GM19324 (cell line): ENCODE measurements at regions not wholly inside any gene's neighbourhood (a gene's known extent, or its start where the extent isn't known, plus 50 kb on each side); places are given as distances from the start of the nearest gene placed in this dataset.
A peak's percentile ranks its signal among the peaks of the same experiment; 100 is the strongest.

ENCODE experiments used
- ATAC-seq: cut with Tn5 transposase; IDR thresholded peaks from one replicate; pipeline ENCODE4 v1.9.1; 2021; ENCODE audit warnings: mild to moderate bottlenecking, moderate library complexity; ENCODE audit not compliant: unreplicated experiment, low FRiP score

DNA sequence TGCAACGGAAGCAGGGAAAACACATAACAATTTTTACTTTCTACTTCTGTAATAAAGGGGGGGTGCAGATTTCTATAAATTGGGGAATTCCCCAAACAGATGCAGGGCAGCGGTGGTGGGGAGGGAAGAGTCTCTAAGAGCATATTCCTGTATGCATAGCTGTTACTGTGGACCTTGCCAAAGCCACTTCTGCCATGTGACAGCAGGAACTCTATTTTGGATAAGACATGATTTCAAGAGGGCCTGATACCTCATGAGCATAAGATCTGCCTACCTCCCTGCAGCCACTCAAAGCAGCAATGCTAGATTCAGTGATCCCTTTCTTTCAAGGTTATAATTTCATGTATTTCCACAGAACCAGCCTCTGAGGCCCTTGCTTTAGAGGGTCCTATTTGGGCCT lies 86.2 kb upstream of the CNKSR3 start:
- ATAC-seq, result no peak

- ATAC-seq, result no peak
These were observed 87.9 kb upstream of the CNKSR3 start for GRCh38 chr6:154598399-154598798.

- ATAC-seq, result no peak
These were observed 91.8 kb upstream of the CNKSR3 start for GRCh38 chr6:154602296-154602695.

- no peak for ATAC-seq
These were observed 92.2 kb upstream of the CNKSR3 start for GRCh38 chr6:154602708-154603107.

- no peak for ATAC-seq
These were observed 93.6 kb upstream of the CNKSR3 start for GRCh38 chr6:154604119-154604518.

DNA sequence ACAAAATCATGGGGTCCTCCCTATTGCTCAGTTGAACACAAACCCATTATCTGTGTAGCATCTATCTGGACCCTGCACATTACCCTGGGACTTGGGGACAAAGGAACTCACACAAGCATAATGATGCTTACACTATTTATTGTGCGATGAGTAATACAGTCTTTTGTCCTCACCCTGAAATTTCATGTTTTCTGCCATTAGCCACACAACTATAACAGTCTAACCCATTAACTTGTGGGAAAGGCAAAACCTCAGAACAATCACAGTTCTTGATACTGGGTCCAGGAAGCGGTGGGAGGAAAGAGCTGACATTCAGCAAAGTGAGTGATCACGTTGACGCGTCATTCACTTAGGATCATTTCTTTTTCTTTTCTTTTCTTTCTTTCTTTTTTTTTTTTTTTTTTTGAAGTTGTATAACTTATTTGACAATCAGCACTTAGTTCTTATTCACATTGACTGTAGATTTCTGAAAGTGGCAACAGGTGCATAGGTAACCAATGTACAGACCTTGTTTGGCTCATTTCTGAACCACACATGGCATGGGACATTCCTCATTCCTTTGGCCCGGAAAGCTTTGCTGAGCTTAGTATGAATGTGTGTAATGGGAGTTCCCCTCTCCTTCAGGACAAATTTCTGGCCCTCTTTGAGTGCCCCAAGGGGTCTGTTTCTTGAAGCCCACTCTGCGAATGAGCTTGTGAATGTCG lies 94.8 kb upstream of the CNKSR3 start:
- peak; percentile 31 for ATAC-seq

GRCh38 chr6:154605882-154606370 lies 95.4 kb upstream of the CNKSR3 start:
- no peak for ATAC-seq

DNA sequence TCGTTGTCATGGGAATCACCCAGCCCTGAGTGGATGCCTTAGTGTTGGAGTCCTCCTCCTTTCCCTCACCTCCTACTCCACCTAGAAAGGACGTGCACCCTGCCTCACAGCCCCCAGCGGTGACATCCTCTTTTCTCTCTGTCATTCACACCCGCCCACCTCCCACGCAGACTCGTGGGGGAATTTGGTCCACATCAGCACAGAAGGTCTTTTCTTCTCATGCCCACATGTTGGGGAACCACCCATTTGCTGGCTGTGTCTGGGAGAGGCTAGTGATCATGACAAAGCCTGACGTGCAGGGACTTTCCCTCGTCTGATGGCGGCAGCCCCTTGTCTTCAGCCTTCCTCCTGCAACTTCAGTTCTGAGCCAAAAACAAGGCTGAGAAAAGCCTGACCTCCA lies 96.0 kb upstream of the CNKSR3 start:
- ATAC-seq, result peak; percentile 70

DNA sequence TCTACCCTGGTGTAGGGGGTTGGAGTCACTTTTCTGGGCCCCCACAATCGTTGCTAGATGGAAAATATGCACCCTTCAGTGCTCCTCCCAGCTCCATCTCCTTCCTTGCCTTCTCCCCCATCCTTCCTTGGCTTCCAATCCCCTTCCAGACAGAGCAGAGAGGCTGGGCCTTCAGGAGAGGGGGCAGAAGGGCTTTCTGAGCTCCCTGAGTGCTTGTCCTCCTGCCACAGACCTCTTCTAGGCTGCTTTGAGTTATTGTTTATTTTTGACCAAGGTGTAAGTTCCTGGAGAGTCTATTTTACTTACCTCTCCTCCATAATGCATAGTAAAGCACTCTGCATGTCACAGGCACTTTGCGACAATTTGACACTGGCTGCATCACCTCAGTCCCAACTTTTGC lies 96.4 kb upstream of the CNKSR3 start:
- no peak for ATAC-seq

DNA sequence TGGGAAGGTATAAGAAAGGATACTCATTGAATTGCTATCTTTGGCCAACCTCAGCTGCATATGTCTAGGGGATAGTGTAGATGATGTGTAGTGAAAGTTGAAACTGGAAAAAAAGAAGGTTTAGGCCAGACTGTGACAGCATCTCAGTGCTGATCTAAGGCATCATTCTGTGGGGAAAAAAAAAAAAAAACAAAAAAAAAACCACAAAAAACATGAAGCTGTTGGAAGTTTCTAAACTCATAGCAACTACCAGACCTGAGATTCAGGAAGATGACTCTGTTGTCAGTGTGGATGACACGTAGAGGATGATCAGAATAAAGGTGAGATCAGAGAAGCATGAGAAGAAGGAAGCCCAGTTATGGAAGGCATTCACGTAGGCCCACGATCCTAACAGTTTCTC lies 100.8 kb upstream of the CNKSR3 start:
- ATAC-seq, result no peak

DNA sequence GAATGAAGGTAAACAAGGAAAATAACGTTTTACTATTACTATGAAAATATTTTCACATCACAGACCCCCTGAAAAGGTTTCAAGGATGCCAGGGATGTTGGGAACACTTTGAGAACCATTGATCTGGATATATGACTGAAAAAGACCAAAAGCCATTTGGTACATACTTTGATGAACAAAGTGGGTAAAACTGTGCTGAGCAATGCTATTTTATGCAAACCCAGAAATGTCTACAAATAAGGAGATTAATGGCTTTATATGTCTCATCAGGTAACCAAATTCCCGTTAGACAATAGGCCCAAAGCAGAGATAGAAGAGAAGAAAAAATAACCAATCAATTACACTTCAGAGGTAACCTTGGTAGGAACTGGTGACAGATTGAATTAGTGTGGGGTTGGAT lies 101.4 kb upstream of the CNKSR3 start:
- no peak for ATAC-seq

DNA sequence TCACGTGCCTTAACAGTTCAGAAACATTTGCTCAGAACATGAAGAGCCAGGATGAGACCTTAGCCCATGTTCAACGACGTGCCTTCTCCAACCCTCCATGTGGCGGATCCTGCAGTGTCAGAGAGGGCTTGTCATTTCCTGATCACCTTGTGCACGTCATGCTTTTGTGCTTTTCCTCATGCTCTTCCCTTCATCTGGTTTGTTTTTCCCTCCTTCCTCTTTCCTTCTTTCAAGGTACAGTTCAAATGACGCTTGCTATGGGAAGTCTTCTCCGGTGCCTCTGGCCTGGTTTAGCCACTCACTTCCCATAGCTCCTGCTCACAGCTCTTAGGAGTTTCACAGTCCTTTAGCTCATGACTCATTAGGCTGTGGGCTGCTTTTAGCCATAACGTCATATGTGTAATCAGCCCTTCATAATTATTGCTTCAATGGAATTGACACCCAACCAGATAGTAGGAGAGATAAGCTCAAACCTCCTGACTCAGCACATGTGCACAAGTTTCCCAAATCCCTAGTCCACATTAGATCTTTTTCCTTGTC lies 102.7 kb upstream of the CNKSR3 start:
- no peak for ATAC-seq

GRCh38 chr6:154614101-154614500 lies 103.6 kb upstream of the CNKSR3 start:
- ATAC-seq, result no peak

- no peak for ATAC-seq
These were observed 104.2 kb upstream of the CNKSR3 start for GRCh38 chr6:154614641-154615040.

- no peak for ATAC-seq
These were observed 105.1 kb upstream of the CNKSR3 start for GRCh38 chr6:154615483-154616025.

DNA sequence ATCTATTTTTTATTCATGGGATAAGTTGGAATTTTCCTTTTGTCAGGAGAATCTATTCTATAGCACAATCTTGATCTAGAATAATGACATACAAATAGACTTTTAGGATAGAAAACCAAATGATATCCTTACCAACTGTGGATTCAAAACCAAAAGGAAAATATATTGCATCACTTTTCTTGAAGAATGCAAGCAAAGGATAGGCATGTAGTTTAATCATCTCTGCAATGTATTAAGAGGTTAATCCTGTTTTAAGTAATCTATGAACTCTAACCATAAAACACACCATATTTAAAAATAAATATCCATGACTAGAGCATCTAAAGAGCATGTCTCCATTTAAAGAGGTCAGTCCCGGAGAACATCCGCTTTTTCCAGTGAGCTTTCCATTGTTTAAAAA lies 106.7 kb upstream of the CNKSR3 start:
- no peak for ATAC-seq

DNA sequence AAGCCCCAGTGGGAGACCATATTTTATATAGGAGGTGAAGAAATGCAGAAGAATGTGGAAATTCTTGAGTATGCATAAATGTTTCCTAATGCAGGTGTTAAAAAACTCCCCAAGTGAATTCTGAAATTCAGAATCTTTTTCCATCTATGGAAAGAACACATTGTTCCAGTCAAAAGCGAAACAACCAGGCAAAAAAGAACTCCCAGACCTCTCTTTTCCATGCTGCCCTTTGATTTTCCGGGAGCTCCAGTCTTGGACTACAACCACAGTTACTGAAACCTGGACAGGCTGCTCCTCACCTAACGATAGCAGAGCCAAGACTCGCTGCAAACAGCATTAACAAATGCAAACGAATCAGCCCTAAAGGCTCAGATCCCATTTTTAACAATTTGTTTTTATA lies 108.7 kb upstream of the CNKSR3 start:
- no peak for ATAC-seq

- no peak for ATAC-seq
These were observed 111.2 kb upstream of the CNKSR3 start for GRCh38 chr6:154621686-154622085.

- no peak for ATAC-seq
These were observed 110.4 kb upstream of the SCAF8 start for GRCh38 chr6:154622618-154623336.

DNA sequence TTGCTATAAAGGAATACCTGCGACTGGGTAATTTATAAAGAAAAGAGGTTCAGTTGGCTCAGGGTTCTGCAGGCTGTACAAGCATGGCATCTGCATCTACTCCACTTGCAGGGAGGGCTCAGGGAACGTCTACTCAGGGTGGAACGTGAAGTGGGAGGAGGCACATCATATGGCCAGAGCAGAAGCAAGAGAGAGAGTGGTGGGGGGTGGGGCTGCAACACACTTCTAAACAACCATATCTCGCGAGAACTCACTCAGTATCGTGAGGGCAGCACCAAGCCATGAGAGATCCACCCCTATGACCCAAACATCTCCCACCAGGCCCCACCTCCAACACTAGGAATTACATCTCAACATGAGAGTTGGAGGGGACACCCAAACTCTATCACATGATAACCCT lies 109.8 kb upstream of the SCAF8 start:
- ATAC-seq, result no peak

DNA sequence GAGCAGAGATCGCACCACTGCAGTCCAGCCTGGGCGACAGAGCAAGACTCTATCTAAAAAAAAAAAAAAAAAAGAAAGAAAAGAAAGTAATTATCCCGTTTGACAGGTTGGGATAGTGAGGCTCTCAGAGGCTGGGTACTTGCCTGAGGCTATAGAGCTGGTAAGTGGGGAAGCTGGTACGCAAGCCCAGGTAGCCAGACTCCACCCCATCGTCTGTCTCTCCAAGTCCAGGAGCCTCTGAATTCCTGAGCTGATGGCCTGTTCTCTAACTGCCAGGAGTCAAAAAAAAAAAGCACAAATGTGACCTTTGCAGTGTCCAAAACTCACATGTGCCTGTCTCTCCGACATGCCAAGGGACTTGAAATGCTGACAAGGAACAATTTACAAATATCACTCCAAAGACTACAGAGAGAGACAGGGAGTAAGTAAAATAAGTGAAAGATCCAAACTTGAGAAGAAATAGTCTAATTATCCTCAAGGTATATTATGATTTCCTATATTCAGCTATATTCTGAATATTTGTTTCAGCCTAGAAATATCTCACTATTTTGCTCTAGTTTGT lies 109.1 kb upstream of the SCAF8 start:
- ATAC-seq, result no peak
